Heart left ventricle (tissue), 13 donors: ENCODE measurements at regions not wholly inside any gene's neighbourhood (a gene's known extent, or its start where the extent isn't known, plus 50 kb on each side); places are given as distances from the start of the nearest gene placed in this dataset.

Experiments
- CTCF ChIP-seq, 12 donors: fragments of 200-600 bp; sonication (generic) in 4 of 12; IDR thresholded peaks; one replicate each; pipeline versions ENCODE4 v1.5.0 to v1.8.0; 2018 to 2022; ENCODE audit warnings: antibody characterized with exemption in 12 of 12, mild to moderate bottlenecking in 5 of 12
- POLR2A ChIP-seq, 2 donors: fragments of 450-650 bp; IDR thresholded peaks; one replicate each; pipeline ENCODE4 v1.6.1; 2017; ENCODE audit warnings: antibody characterized with exemption in 2 of 2, mild to moderate bottlenecking in 2 of 2, moderate library complexity in 2 of 2
- donor health status: ischemic (EF 13 %, LVEDD 7.1; RV severe dilation, severe dysfunction).
- donor health status: DM: no; HTN: yes; CAD: no.
- donor health status: DM: no; HTN: no; CAD: no.
- donor health status: ischemic (EF 25% LVEDD 6.9; RV normal size, moderate dysfunction).
- donor health status: ischemic (EF 25% LVEDD 5.7; RV mildly dilated, moderate dysfunction).
- donor health status: ischemic (EF 35%, LVEDD 5.7; RV mildly dilated, moderate dysfunction).
- donor health status: nonischemic (EF 11% LVEDD 7.7; RV severe dilation, severe dysfunction).
- donor health status: DM: yes; HTN: yes; CAD: no.
- donor health status: PGD.
- donor health status: ischemic (EF 29% LVEDD 5.4; RV normal size, mild dysfunction).
- donor health status: nonischemic (EF 23%, LVEDD 6.1; RV moderate dilation, normal function).

- TF ChIP-seq CTCF (IDR thresholded peaks at IDR 0.05) (no peak), POLR2A (IDR thresholded peaks at IDR 0.05) (no peak)
Measured at GRCh38 chr3:153003862-153004261, 158.2 kb upstream of the RAP2B start.
